Mesendoderm (in vitro differentiated cells): ENCODE measurements at regions not wholly inside any gene's neighbourhood (a gene's known extent, or its start where the extent isn't known, plus 50 kb on each side); places are given as distances from the start of the nearest gene placed in this dataset.
A peak's percentile ranks its signal among the peaks of the same experiment; 100 is the strongest.

Experiments used
- DNase-seq: peaks from one replicate; pipeline ENCODE4 v3.0.0; 2013
- H2AK5ac ChIP-seq: 2 replicates; pipeline ENCODE4 v1.6.1; 2013; ENCODE audit warnings: low read length, inconsistent platforms
- H2BK120ac ChIP-seq: 2 replicates; pipeline ENCODE4 v1.6.1; 2013; ENCODE audit warnings: low read depth, mild to moderate bottlenecking, low read length, moderate library complexity, mixed read lengths
- H2BK15ac ChIP-seq: replicated peaks from 2 replicates; pipeline ENCODE4 v1.6.1; 2013; ENCODE audit warnings: low read depth, mild to moderate bottlenecking, moderate library complexity
- H2BK5ac ChIP-seq: 2 replicates; pipeline ENCODE4 v1.6.1; 2013; ENCODE audit warnings: low read length, inconsistent platforms
- H3K18ac ChIP-seq: 2 replicates; pipeline ENCODE4 v1.6.1; 2013; ENCODE audit warnings: mild to moderate bottlenecking, low read length, mixed read lengths
- H3K23ac ChIP-seq: one replicate; pipeline ENCODE4 v1.6.1; 2013; ENCODE audit warnings: low read length
- H3K27ac ChIP-seq: 2 replicates; pipeline ENCODE4 v1.5.1; 2013; ENCODE audit warnings: low read depth, mild to moderate bottlenecking, inconsistent platforms, low read length, moderate library complexity
- H3K27me3 ChIP-seq: 2 replicates; pipeline ENCODE4 v1.6.1; 2013; ENCODE audit warnings: low read length, control low read depth, mild to moderate bottlenecking, inconsistent platforms; ENCODE audit not compliant: insufficient read depth, poor library complexity
- H3K36me3 ChIP-seq: 2 replicates; pipeline ENCODE4 v1.6.1; 2013; ENCODE audit warnings: low read length, inconsistent platforms; ENCODE audit not compliant: control insufficient read depth, insufficient read depth
- H3K4ac ChIP-seq: one replicate; pipeline ENCODE4 v1.6.1; 2013; ENCODE audit warnings: low read depth, mild to moderate bottlenecking, low read length, moderate library complexity
- H3K4me1 ChIP-seq: 2 replicates; pipeline ENCODE4 v1.6.1; 2013; ENCODE audit warnings: low read depth, low read length, inconsistent platforms; ENCODE audit not compliant: control insufficient read depth
- H3K4me2 ChIP-seq: 2 replicates; pipeline ENCODE4 v1.6.1; 2013; ENCODE audit warnings: low read length
- H3K4me3 ChIP-seq: 2 replicates; pipeline ENCODE4 v1.5.1; 2013; ENCODE audit warnings: mild to moderate bottlenecking, low read length
- H3K56ac ChIP-seq: one replicate; pipeline ENCODE4 v1.6.1; 2013; ENCODE audit warnings: low read length
- H3K79me1 ChIP-seq: 2 replicates; pipeline ENCODE4 v1.6.1; 2013; ENCODE audit warnings: low read length, inconsistent platforms
- H3K79me2 ChIP-seq: 2 replicates; pipeline ENCODE4 v1.6.1; 2013; ENCODE audit warnings: mild to moderate bottlenecking, low read length; ENCODE audit not compliant: control insufficient read depth, insufficient read depth
- H3K9ac ChIP-seq: 2 replicates; pipeline ENCODE4 v1.6.1; 2013; ENCODE audit warnings: low read length, inconsistent platforms
- H4K5ac ChIP-seq: one replicate; pipeline ENCODE4 v1.6.1; 2013; ENCODE audit warnings: low read length
- H4K8ac ChIP-seq: one replicate; pipeline ENCODE4 v1.6.1; 2013; ENCODE audit warnings: low read depth, mild to moderate bottlenecking, control low read depth, low read length, moderate library complexity
- WGBS: extraction: QIAGEN DNeasy Blood & Tissue Kit; methylation state at CpG from one replicate; pipeline ENCODE4 v1.1.7; 2013; ENCODE audit warnings: low lambda C conversion rate, missing lambda C conversion rate; ENCODE audit not compliant: insufficient coverage; ENCODE audit errors: extremely low coverage; 5-methylcytosine and 5-hydroxymethylcytosine counted together

DNA sequence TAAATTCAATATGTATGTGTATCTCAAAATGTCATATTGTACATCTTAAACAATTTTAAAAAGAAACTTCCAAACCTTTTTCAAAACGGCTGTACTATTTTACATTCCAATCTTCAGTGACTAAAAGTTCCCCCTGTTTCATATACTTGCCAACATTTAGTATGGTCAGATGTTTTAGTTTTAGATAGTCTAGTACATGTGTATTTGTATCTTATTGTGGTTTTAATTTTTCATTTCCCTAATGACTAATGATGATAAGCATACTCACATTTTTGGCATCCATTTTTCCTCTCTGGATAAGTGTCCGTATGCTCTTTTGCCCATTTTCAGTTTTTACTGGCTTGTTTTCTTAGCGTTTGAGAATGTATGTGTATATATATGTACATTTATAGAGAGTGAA is 212.2 kb upstream of the MAGEB18 start:
- Histone ChIP-seq H3K18ac (no peak overlapping the region), H2BK5ac (no peak overlapping the region), H3K79me1 (no peaks in the 10 kb centered on the region)

GRCh38 chrX:25928316-25928715 is 209.8 kb upstream of the MAGEB18 start:
- Histone ChIP-seq H3K4me1 (no peaks in the 10 kb centered on the region), H3K79me2 (no peaks in the 10 kb centered on the region), H3K36me3 (no peaks in the 10 kb centered on the region), H2AK5ac (no peak overlapping the region), H3K27me3 (no peaks in the 10 kb centered on the region), H3K9ac (no peak overlapping the region), H3K4me2 (no peak overlapping the region), H2BK5ac (no peak overlapping the region), H4K8ac (no peak overlapping the region), H3K4ac (no peak overlapping the region), H2BK120ac (no peak overlapping the region), H3K18ac (no peak overlapping the region), H3K56ac (no peak overlapping the region), H3K23ac (no peak overlapping the region), H3K27ac (no peak overlapping the region), H4K5ac (no peak overlapping the region), H3K79me1 (no peaks in the 10 kb centered on the region), H2BK15ac (no peak overlapping the region), H3K4me3 (no peak overlapping the region)
- DNase-seq: no peak
- no CpG with 5 or more reads among the region's 5 CpGs for whole genome bisulfite sequencing

More for the DNA sequence above, 212.2 kb upstream of the MAGEB18 start:
- Histone ChIP-seq H4K8ac (no peak overlapping the region), H3K23ac (no peak overlapping the region), H3K9ac (no peak overlapping the region), H3K4me3 (no peak overlapping the region), H3K27me3 (no peaks in the 10 kb centered on the region), H2BK120ac (no peak overlapping the region), H3K27ac (no peak overlapping the region), H3K36me3 (no peaks in the 10 kb centered on the region), H3K4me2 (no peak overlapping the region), H3K56ac (no peak overlapping the region), H3K79me2 (no peaks in the 10 kb centered on the region), H4K5ac (no peak overlapping the region), H3K4me1 (no peaks in the 10 kb centered on the region), H3K4ac (no peak overlapping the region), H2AK5ac (no peak overlapping the region), H2BK15ac (no peak overlapping the region)
- no peak for DNase-seq
- WGBS: no CpG with 5 or more reads among the region's 3 CpGs

DNA sequence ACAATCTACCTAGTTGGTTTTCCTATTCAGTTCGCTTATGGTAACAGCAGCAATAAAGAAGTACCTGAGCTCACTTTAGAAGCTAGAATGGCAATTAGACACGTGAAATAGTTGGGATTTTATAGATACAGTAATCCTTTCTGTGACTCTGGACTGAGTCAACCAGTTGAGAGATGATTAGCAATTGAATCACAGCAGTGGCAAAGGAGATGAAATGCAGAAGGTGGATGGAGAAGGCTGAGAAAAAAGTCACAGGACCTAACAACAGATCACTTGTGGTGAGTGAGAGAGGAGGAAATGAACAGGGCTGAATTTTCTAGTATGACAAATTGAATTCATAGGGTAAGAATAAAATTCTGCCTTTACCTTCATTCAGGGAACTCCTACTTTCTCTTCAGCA is 197.1 kb upstream of the MAGEB18 start:
- H3K4me1 ChIP-seq: no peaks in the 10 kb centered on the region
- H4K8ac ChIP-seq: no peak overlapping the region
- no peak overlapping the region for H2BK5ac ChIP-seq
- H3K79me2 ChIP-seq: no peaks in the 10 kb centered on the region
- no peak overlapping the region for H3K27ac ChIP-seq
- no peaks in the 10 kb centered on the region for H3K79me1 ChIP-seq
- no peaks in the 10 kb centered on the region for H3K36me3 ChIP-seq
- H4K5ac ChIP-seq: no peak overlapping the region
- no peak overlapping the region for H3K9ac ChIP-seq
- H2AK5ac ChIP-seq: no peak overlapping the region
- no peak for DNase-seq
- WGBS: no CpG with 5 or more reads among the region's 2 CpGs
- H3K4ac ChIP-seq: no peak overlapping the region
- H3K4me2 ChIP-seq: no peak overlapping the region
- H3K27me3 ChIP-seq: no peaks in the 10 kb centered on the region
- no peak overlapping the region for H3K4me3 ChIP-seq
- H3K18ac ChIP-seq: no peak overlapping the region
- H2BK120ac ChIP-seq: no peak overlapping the region
- H3K23ac ChIP-seq: no peak overlapping the region
- H2BK15ac ChIP-seq: no peak overlapping the region
- no peak overlapping the region for H3K56ac ChIP-seq

GRCh38 chrX:25941559-25942250 is 196.4 kb upstream of the MAGEB18 start:
- H3K18ac ChIP-seq: no peak overlapping the region
- no peaks in the 10 kb centered on the region for H3K79me2 ChIP-seq
- no peak overlapping the region for H2BK5ac ChIP-seq
- H3K36me3 ChIP-seq: no peaks in the 10 kb centered on the region
- H2BK15ac ChIP-seq: no peak overlapping the region
- no peaks in the 10 kb centered on the region for H3K4me1 ChIP-seq
- H4K8ac ChIP-seq: no peak overlapping the region
- no peak overlapping the region for H3K4me3 ChIP-seq
- DNase-seq: no peak
- no peak overlapping the region for H4K5ac ChIP-seq
- H2AK5ac ChIP-seq: no peak overlapping the region
- WGBS: no CpG with 5 or more reads among the region's 4 CpGs
- no peak overlapping the region for H3K9ac ChIP-seq
- H3K4ac ChIP-seq: no peak overlapping the region
- no peak overlapping the region for H3K27ac ChIP-seq
- no peaks in the 10 kb centered on the region for H3K27me3 ChIP-seq
- no peak overlapping the region for H2BK120ac ChIP-seq
- no peaks in the 10 kb centered on the region for H3K79me1 ChIP-seq
- H3K56ac ChIP-seq: no peak overlapping the region
- H3K4me2 ChIP-seq: no peak overlapping the region
- no peak overlapping the region for H3K23ac ChIP-seq

DNA sequence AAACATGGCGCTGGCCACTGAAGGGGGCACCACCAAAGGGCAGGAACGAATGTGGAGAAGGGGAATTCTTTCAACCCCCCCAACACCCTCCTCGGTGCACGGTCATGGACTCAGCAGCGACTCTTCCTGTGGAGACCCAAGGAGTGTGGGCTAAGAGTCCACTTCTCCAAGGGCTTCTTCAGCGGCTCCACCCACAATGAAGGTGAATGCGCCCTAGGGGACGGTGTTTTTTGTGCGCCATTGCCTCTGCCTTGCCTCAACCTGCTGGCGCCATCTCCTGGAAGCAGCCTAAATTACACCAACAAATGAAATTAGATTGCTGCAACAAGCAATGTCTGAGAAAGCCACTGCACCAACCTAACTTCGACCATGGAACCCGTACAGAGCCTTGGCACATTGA is 169.2 kb upstream of the MAGEB18 start:
- H2BK15ac ChIP-seq: no peak overlapping the region
- H3K56ac ChIP-seq: no peak overlapping the region
- H3K79me1 ChIP-seq: no peaks in the 10 kb centered on the region
- H3K23ac ChIP-seq: no peak overlapping the region
- H3K27me3 ChIP-seq: no peaks in the 10 kb centered on the region
- H3K4me1 ChIP-seq: no peaks in the 10 kb centered on the region
- no peak overlapping the region for H2AK5ac ChIP-seq
- no peaks in the 10 kb centered on the region for H3K36me3 ChIP-seq
- H3K4me3 ChIP-seq: no peak overlapping the region
- no peak overlapping the region for H4K8ac ChIP-seq
- no peak overlapping the region for H4K5ac ChIP-seq
- H2BK5ac ChIP-seq: no peak overlapping the region
- H3K79me2 ChIP-seq: no peaks in the 10 kb centered on the region
- H3K18ac ChIP-seq: no peak overlapping the region
- WGBS: no CpG with 5 or more reads among the region's 12 CpGs
- no peak overlapping the region for H3K9ac ChIP-seq
- H3K4me2 ChIP-seq: no peak overlapping the region
- peak; percentile 68 for DNase-seq
- no peak overlapping the region for H3K27ac ChIP-seq
- H2BK120ac ChIP-seq: no peak overlapping the region
- H3K4ac ChIP-seq: no peak overlapping the region

DNA sequence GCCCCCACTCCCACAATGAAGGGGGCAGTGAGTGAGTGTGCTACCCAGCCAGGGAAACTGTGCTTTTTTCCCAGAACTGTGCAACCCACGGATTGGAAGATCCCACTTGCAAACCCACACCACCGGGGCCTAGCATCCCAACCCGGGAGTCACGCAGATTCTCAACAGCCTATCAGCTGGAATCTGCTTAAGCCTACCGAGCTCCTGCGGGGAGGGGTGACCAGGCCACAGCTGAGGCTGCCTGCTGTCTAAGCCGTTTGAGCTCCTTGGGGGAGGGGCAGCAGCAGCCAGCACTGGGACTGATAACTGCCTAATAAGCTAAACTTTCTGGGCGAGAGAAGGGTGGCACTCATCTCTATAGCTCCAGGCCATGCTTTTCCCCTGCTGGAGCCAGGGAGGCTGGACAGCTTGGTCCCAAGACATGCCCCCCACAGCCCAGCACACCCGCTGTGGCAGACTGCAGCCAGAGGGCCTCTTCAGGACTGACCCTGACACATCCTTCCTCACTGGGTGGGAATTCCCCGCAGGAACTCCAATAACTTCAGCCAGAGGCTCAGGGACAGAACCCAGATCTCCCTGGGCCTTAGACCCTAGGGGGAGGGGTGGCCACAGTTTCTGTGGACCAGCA is 161.3 kb upstream of the MAGEB18 start:
- no peaks in the 10 kb centered on the region for H3K4me1 ChIP-seq

More for the DNA sequence above, 161.3 kb upstream of the MAGEB18 start:
- Histone ChIP-seq H3K79me2 (no peaks in the 10 kb centered on the region), H3K36me3 (no peaks in the 10 kb centered on the region), H2BK15ac (no peak overlapping the region), H2BK120ac (no peak overlapping the region), H2AK5ac (no peak overlapping the region), H4K5ac (no peak overlapping the region), H3K23ac (no peak overlapping the region), H3K56ac (no peak overlapping the region), H3K4me2 (no peak overlapping the region), H3K18ac (no peak overlapping the region), H3K27me3 (no peaks in the 10 kb centered on the region), H3K9ac (no peak overlapping the region), H4K8ac (no peak overlapping the region), H2BK5ac (no peak overlapping the region), H3K79me1 (no peaks in the 10 kb centered on the region), H3K4me3 (no peak overlapping the region), H3K4ac (no peak overlapping the region), H3K27ac (no peak overlapping the region)
- DNase-seq: peak; percentile 57
- WGBS: no CpG with 5 or more reads among the region's 10 CpGs
